MCF 10A (cell line): ENCODE measurements at regions not wholly inside any gene's neighbourhood (a gene's known extent, or its start where the extent isn't known, plus 50 kb on each side); places are given as distances from the start of the nearest gene placed in this dataset.
A peak's percentile ranks its signal among the peaks of the same experiment; 100 is the strongest.

Experiments
- BruUV-seq: library from RNA; stranded (reverse); fragments of 400-500 nt; replicated peaks from 2 replicates; lab custom pipeline; 2021; lab: Mats Ljungman, UMichigan
- CTCF ChIA-PET: fragments of 300-600 bp; sonication (Branson Sonifier 250); formaldehyde crosslinking; extraction: SDS; loops from one replicate; lab custom pipeline; 2021; ENCODE audit warnings: antibody characterized with exemption, inconsistent platforms; lab: Yijun Ruan, JAX
- POLR2A ChIA-PET: fragments of 300-600, 350-650 bp; sonication (Branson Sonifier 250); formaldehyde crosslinking; extraction: SDS; loops from one replicate; lab custom pipeline; 2020; ENCODE audit warnings: antibody characterized with exemption, inconsistent platforms; lab: Yijun Ruan, JAX
- DNase-seq: peaks from one replicate; pipeline ENCODE4 v3.0.0-alpha.2; 2018; ENCODE audit not compliant: unreplicated experiment
- H3K27ac Mint-ChIP-seq: one replicate; pipeline ENCODE4 v1.8.0; 2022; ENCODE audit warnings: mild to moderate bottlenecking, low read depth, mixed read lengths; ENCODE audit not compliant: unreplicated experiment
- H3K27me3 Mint-ChIP-seq: one replicate; pipeline ENCODE4 v1.8.0; 2022; ENCODE audit warnings: mixed read lengths; ENCODE audit not compliant: insufficient read depth, unreplicated experiment
- H3K36me3 Mint-ChIP-seq: one replicate; pipeline ENCODE4 v1.8.0; 2022; ENCODE audit warnings: mild to moderate bottlenecking, moderate library complexity, mixed read lengths; ENCODE audit not compliant: insufficient read depth, unreplicated experiment
- H3K4me1 Mint-ChIP-seq: one replicate; pipeline ENCODE4 v1.8.0; 2022; ENCODE audit warnings: mixed read lengths; ENCODE audit not compliant: insufficient read depth, unreplicated experiment
- H3K4me3 Mint-ChIP-seq: one replicate; pipeline ENCODE4 v1.8.0; 2022; ENCODE audit warnings: mild to moderate bottlenecking, moderate library complexity, mixed read lengths; ENCODE audit not compliant: unreplicated experiment
- H3K9me3 Mint-ChIP-seq: one replicate; pipeline ENCODE4 v1.8.0; 2022; ENCODE audit warnings: mixed read lengths; ENCODE audit not compliant: unreplicated experiment
- intact Hi-C: fragments of 100-400 bp; cut with micrococcal nuclease; formaldehyde crosslinking; loops from 2 replicates; pipeline ENCODE4 v1.14.1; 2022
- TF ChIP-seq, protein P1 (sequence below): fragments of 200-600 bp; IDR thresholded peaks from one replicate; pipeline ENCODE4 v1.8.0; 2022; ENCODE audit warnings: antibody characterized with exemption, mild to moderate bottlenecking; ENCODE audit not compliant: unreplicated experiment

DNA sequence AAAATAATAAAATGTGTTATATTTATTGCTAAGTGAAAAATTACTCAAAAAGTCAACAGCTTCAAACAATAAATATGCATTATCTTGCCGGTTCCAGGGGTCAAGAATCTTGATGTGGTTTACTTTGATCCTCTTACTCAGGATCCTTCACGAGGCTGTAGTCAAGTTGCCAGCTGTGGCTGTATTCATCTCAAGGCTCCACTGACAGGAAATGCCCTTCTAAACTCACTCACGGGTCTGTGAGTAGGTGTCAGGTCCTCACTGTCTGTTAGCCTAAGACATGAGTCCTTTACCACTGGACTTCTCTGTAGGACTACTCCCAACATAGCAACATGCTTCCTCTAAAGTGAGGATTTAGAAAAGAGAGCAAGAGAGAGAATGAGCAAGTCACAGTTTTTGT, 983.0 kb downstream of the SI start:
- POLR2A ChIA-PET = no interaction called here
- peaks cover 6% of the 10 kb centered on the region for H3K9me3 Mint-ChIP-seq
- no peaks in the 10 kb centered on the region for H3K36me3 Mint-ChIP-seq
- no peaks in the 10 kb centered on the region for H3K27me3 Mint-ChIP-seq
- intact Hi-C loops = no loop called here
- BruUV-seq = no TSS peak
- H3K27ac Mint-ChIP-seq = no peak overlapping the region
- CTCF ChIA-PET = interaction anchor here (0.5 kb wide), 1 partner anchor 46 kb away, joined by 3 read pairs; no protein-coding TSS in a partner anchor
- TF ChIP-seq, protein P1, sequence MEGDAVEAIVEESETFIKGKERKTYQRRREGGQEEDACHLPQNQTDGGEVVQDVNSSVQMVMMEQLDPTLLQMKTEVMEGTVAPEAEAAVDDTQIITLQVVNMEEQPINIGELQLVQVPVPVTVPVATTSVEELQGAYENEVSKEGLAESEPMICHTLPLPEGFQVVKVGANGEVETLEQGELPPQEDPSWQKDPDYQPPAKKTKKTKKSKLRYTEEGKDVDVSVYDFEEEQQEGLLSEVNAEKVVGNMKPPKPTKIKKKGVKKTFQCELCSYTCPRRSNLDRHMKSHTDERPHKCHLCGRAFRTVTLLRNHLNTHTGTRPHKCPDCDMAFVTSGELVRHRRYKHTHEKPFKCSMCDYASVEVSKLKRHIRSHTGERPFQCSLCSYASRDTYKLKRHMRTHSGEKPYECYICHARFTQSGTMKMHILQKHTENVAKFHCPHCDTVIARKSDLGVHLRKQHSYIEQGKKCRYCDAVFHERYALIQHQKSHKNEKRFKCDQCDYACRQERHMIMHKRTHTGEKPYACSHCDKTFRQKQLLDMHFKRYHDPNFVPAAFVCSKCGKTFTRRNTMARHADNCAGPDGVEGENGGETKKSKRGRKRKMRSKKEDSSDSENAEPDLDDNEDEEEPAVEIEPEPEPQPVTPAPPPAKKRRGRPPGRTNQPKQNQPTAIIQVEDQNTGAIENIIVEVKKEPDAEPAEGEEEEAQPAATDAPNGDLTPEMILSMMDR = no peak
- H3K4me1 Mint-ChIP-seq = no peaks in the 10 kb centered on the region
- DNase-seq = no peak
- no peak overlapping the region for H3K4me3 Mint-ChIP-seq

DNA sequence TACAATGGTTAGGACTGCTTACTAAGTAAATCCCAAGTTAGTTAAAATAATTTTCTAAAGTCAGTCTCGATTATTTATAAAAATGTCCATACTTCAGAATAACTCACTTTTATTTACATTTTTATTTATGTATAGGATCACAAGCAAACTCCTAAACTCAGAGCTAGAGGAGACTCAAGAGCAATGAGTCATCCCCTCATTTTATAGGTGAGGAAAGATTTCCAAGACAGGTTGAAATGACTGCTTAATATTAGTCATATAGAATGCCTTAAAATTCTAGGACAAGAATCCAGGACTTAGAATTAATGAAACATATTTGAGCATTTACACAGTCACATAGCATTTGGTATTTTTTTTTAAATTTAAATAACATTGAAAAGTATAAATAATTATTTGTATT, 983.8 kb downstream of the SI start:
- Mint-ChIP-seq H3K27me3 (no peaks in the 10 kb centered on the region), H3K36me3 (no peaks in the 10 kb centered on the region), H3K27ac (no peak overlapping the region), H3K4me3 (no peak overlapping the region), H3K9me3 (peaks cover 6% of the 10 kb centered on the region), H3K4me1 (no peaks in the 10 kb centered on the region)
- TF ChIP-seq, protein P1 = no peak
- intact Hi-C loops = no loop called here
- ChIA-PET POLR2A (no interaction called here), CTCF (interaction anchor here (0.5 kb wide), 1 partner anchor 45 kb away, joined by 3 read pairs; no protein-coding TSS in a partner anchor)
- BruUV-seq = no TSS peak
- DNase-seq = peak; percentile 48

- Mint-ChIP-seq H3K4me3 (no peak overlapping the region), H3K9me3 (no peaks in the 10 kb centered on the region), H3K27ac (no peak overlapping the region), H3K27me3 (no peaks in the 10 kb centered on the region), H3K36me3 (no peaks in the 10 kb centered on the region), H3K4me1 (no peaks in the 10 kb centered on the region)
- intact Hi-C loops = no loop called here
- DNase-seq = no peak
- BruUV-seq = no TSS peak
- POLR2A ChIA-PET = no interaction called here
- TF ChIP-seq, protein P1 = no peak
- CTCF ChIA-PET = no interaction called here
Measured at GRCh38 chr3:164080208-164080607, 998.1 kb downstream of the SI start.

DNA sequence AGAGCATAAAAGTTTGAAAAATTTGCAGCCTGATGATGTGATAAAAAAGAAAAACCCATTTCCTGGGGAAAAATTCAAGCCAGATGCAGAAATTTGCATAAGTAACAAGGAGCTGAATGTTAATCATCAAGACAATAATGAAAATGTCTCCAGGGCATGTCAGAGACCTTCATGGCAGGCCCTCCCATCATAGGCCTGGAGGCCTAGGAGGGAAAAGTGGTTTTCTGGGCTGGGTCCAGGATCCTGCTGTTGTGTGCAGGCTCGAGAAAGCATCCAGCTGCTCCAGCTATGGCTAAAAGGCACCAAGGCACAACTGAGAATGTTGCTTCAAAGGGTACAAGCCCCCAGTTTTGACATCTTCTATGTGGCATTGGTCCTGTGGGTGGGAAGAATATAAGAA, 1014.0 kb downstream of the SI start:
- no peaks in the 10 kb centered on the region for H3K9me3 Mint-ChIP-seq
- CTCF ChIA-PET = interaction anchor here (0.8 kb wide), 1 partner anchor 43 kb away, joined by 3 read pairs; no protein-coding TSS in a partner anchor
- H3K4me3 Mint-ChIP-seq = no peak overlapping the region
- no TSS peak for BruUV-seq
- TF ChIP-seq, protein P1 = no peak
- POLR2A ChIA-PET = no interaction called here
- no peaks in the 10 kb centered on the region for H3K36me3 Mint-ChIP-seq
- no peak for DNase-seq
- no peaks in the 10 kb centered on the region for H3K4me1 Mint-ChIP-seq
- intact Hi-C loops = no loop called here
- H3K27me3 Mint-ChIP-seq = no peaks in the 10 kb centered on the region
- H3K27ac Mint-ChIP-seq = no peak overlapping the region
